HG03571 (cell line): ENCODE measurements at regions not wholly inside any gene's neighbourhood (a gene's known extent, or its start where the extent isn't known, plus 50 kb on each side); places are given as distances from the start of the nearest gene placed in this dataset.
"Not testable (repeated sequence)": the region's sequence is repeated elsewhere in the genome, so short reads cannot be mapped to it uniquely, and the experiment has no call there.

ENCODE experiments used
- ATAC-seq: cut with Tn5 transposase; IDR thresholded peaks from one replicate; pipeline ENCODE4 v1.9.1; 2021; ENCODE audit not compliant: unreplicated experiment

GRCh38 chr18:52136532-52136931 is 203.5 kb upstream of the DCC start:
- ATAC-seq: no peak

DNA sequence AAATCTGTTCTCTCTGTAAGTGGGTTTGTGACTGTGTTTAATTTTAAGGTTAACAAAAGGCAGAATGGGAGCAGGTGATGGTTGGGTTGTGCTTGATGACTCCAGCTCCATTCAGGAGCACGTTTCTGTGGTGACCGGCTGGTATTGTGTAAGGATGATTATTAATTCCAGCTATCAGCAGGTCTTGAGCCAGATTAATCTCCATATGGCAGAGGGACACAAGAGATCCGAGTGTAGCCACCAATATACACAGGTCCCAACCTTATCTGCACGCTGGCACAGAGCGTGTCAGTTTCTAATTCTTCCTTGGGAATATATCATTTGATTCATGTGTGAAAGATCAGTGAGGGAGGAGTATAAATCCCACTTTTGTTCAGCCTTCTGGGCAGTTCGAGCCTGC is 199.0 kb upstream of the DCC start:
- ATAC-seq: no peak

DNA sequence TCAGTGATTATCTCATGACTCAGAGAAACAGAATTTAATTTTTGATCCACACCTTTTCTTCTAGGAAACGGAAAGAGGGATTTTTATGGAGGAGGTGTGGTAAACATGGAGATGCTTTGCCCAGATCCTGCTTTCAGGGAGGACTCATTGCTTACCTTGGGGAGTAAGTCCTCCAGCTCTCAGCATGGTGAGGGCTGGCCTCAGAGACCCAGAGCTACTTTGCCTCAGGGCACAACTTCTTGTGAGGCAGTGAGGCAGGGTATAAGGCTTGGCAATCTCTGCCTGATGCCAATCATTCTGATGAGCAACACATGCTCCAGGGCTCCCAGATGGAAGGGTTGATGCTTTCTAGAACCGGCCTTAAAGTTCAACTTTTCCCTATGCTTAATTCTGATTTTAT is 189.9 kb upstream of the DCC start:
- ATAC-seq: no peak

DNA sequence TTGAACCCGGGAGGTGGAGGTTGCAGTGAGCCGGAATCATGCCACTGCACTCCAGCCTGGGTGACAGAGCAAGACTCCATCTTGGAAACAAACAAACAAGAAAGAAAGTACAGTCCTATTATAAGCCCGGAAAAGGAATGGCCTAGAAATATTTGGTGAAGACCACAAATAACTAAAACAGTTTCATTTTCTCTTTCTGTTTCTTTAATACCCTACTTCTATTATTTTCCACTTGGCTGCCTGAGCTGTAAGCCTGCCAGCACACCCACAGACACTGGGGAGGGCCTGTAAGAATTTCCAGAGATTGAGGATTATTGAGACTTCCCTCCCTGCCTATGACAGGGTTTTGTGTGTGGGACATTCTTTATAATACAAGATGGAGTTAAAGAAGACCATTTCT is 188.0 kb upstream of the DCC start:
- ATAC-seq: no peak

DNA sequence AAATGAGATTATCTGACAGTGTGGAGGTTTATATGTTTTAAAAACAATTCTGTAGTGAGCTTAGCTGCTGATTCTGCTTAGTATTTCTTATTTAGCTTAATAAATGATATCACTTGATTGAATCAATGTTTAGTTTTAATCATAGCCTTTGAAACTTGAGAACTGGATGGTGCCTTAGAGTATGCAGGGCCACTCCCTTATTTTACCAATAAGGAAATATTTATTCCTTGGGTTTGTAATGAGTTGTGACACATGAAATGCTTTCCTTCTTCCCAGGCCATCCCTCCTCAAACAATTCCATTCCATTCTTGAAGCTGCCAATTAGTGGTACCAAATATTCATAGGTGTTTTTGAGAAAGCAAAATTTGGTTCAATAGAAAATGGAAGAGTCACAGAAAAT is 183.8 kb upstream of the DCC start:
- ATAC-seq: no peak

DNA sequence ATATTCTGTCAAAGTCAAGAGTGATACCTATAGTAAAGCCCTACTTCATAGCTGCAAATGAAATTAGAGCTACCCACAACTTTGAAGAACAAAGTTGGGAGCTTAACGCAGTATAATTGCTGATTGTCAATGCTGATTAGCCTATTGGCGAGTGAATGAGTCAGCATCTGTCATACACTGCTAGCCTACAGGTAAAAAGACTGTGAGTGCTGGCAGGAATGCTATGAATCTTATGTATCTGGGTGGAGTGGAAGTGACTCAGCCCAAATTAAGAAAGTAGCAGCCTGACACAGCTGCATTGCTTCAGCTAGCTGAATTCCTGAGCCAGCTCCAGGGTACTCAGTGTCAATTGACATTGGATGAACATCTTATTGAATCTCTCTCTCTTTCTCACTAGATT is 179.4 kb upstream of the DCC start:
- no peak for ATAC-seq

DNA sequence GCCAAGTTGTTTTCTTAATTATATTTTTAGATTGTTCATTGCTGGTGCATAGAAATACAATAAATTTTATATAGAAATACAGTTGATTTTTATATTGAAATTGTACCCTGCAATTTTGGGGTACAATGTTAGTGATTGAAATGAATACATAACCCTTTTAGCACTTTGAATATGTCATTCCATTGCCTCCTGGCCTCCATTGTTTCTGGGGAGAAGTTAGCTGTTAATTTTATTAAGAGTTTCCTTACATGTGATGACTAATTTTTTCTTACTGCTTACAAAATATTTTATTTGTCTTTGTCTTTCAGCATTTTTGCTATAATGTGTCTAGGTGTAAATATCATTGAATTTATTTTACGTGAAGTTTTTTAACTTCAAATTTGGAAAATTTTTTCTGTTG is 176.5 kb upstream of the DCC start:
- ATAC-seq: no peak

DNA sequence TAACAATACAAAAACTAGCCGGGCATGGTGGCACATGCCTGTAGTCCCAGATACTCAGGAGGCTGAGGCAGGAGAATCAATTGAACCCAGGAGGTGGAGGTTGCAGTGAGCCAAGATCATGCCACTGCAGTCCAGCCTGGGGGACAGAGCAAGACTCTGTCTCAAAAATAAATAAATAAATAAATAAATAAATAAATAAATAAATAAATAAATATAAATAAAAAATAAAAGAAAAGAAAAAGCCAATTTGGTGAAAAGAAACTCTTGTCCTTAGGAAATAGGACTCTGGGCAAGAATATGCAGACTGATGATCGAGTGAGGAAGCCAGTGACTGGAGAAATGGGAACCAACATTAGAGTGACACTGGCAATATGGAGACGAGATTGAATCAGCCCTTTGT is 171.9 kb upstream of the DCC start:
- not testable (repeated sequence) for ATAC-seq

DNA sequence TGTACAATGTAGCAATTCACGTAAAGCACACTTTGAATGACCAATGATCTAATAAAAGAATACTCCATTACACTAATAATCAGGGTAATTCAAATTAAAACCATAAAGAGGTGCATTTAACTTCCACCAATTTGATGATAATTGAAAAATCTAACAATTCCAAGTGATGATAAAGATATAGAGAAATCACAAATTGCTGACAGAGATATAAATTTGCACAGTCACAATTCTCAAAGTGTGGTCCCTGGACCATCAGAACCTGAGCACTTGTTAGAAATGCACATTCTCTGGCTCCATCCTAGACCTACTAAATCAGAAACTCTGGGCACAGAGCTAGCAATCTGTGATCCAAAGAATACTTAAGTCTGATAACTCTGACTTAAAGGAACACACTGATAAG is 165.8 kb upstream of the DCC start:
- no peak for ATAC-seq

DNA sequence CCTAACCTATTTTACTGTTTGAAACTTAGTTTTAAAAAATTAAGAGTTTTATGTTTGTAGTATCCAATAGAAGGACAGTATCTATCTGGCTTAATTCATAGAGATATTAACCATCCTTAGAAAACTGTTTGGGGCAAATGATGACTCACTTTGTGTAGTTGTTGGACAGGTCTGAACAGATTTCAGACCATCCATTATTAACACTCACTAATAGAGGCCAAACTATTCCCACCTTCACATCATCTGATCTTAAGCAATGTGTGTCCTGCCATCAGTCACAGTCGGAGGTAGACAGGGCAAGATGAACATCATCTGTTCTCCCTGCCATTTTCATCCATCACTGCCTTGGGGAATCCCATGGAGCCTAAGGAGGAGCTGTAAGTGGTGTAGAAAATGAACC is 164.6 kb upstream of the DCC start:
- ATAC-seq: no peak

- ATAC-seq: no peak
Observed at GRCh38 chr18:52183107-52183506, 156.9 kb upstream of the DCC start.

DNA sequence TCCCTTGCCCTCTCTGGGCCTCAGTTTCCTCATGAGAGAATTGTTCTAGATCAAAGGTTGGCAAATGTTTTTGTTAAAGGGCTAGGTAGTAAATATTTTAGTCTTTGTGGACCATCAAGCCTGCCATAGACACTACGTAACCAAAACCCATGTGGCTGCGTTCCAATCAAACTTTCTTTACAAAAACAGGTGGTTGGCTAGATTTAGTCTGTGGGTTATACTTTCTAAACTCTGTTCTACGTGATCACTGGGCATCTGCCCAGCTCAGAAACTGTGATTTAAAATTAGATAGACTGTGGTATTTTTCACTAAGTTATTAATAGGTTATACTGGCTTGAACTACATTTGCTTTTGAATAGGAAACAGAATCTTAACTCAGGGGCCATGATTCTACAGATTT is 149.8 kb upstream of the DCC start:
- ATAC-seq: no peak

GRCh38 chr18:52190631-52191030 is 149.4 kb upstream of the DCC start:
- ATAC-seq: no peak

DNA sequence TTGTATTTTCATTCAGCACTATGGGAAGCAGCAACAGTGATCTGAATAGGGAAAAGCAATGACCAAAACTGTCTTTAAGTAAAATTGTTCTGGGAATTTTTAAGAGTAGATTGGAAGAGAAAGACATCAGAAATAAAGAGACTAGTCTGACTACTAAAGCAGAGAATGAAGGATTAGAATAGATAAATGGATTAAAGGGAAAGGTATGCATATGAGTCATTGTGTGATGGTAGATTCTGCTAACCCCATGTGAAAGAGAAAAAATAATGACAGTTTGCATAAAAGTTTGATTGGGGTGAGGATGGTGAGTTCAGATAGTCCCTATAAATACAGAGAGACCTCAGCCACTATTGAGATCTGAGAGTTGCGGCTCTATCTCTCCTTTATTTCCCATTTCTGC is 139.6 kb upstream of the DCC start:
- no peak for ATAC-seq

- ATAC-seq: no peak
Observed at GRCh38 chr18:52200921-52201663, 138.9 kb upstream of the DCC start.

GRCh38 chr18:52208646-52209045 is 131.4 kb upstream of the DCC start:
- ATAC-seq: no peak

GRCh38 chr18:52216109-52216508 is 123.9 kb upstream of the DCC start:
- no peak for ATAC-seq

DNA sequence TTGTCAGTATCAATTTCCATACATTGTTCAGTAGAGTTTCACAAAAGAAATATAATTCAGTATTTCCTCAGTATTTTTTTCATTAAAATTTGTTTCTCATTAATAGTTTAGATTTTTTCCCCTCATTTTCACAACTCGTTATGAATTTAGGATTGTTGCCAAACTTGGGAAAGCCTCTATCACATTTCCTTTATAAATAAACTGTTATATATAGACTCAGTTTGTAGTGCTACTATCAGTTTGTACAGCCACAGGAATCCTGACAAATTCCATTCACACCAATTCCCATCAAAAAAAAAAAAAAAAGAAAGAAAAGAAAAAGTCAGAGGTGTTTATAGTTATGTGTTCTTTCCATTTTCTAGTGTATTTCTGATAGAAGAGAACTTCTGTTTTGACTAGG is 123.3 kb upstream of the DCC start:
- no peak for ATAC-seq

- no peak for ATAC-seq
Observed at GRCh38 chr18:52219102-52219501, 120.9 kb upstream of the DCC start.

DNA sequence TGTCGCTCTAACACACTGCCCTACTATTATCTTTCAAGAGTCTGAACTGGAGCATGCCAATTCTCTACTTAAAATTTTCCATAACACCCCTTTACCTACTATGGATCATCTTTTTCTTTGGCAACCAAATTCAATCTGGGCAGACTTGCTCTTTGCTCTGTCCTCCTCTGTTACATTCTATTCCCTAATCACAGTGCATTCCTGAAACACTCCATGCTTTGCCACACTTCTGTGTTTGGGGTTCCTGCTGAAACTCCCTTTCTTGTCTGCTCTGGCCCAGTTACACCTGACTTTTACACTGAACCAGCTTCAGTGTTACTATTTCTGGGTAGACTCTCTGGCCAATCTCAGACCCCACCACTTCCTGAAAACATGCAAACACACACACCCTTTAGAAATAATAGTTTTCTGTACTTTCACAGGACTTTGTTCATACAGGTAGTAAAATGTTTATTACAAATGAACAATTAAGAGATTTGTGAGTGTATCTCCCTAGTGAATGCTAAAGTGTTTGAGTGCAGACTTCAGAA is 119.9 kb upstream of the DCC start:
- ATAC-seq: no peak

DNA sequence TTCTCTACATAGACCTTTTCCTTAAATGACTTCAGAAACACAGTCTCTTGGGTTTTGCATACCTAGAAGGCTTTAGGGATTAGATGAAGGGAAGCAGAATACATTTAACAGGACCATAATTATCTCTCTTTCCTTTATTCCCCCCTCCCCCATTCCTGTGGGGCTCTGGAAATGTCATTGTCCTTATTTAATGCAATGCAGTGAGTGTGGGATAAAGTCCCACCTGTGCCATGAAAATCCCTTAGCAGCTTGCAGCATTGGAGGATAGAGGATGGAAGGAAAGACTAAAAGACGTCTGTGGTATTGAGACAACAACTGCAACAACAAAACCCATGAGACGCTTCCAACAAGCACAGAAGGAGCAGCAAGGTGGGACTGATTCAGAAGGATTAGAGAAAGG is 117.8 kb upstream of the DCC start:
- no peak for ATAC-seq

GRCh38 chr18:52227536-52227935 is 112.5 kb upstream of the DCC start:
- no peak for ATAC-seq

DNA sequence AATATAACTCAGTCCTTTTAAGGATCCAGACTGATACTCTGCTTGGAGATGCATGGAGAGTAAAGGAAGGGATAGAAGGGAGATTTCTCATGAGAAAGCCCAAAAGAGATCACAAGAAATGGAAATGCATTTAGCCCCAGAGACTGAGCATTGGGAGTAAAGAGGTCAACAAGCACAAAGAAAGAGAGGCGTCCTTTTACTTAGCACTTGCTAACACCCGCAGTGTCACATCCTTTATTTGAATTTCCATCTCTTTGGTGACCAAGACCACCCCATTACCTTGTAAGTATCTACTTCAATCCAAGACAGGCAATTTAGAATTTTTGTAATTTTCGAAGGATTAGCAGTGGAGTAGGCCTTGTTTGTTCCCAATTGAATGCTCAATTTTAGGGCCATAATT is 111.8 kb upstream of the DCC start:
- ATAC-seq: no peak
